HEK293 (cell line): ENCODE measurements at regions not wholly inside any gene's neighbourhood (a gene's known extent, or its start where the extent isn't known, plus 50 kb on each side); places are given as distances from the start of the nearest gene placed in this dataset.

ENCODE experiments used
- CTCF ChIP-seq: fragments of 450-650 bp; formaldehyde crosslinking; IDR thresholded peaks from 2 replicates; pipeline ENCODE4 v1.5.1; 2016; ENCODE audit warnings: missing biosample characterization, missing genetic modification characterization
- KLF7 ChIP-seq: fragments of 450-650 bp; formaldehyde crosslinking; IDR thresholded peaks from 2 replicates; pipeline ENCODE4 v1.5.1; 2016; ENCODE audit warnings: missing biosample characterization, missing genetic modification characterization, borderline replicate concordance
- KLF9 ChIP-seq: fragments of 450-650 bp; formaldehyde crosslinking; IDR thresholded peaks from 2 replicates; pipeline ENCODE4 v1.5.1; 2016; ENCODE audit warnings: missing biosample characterization, missing genetic modification characterization, low read depth
- OSR2 ChIP-seq: fragments of 450-650 bp; formaldehyde crosslinking; IDR thresholded peaks from 2 replicates; pipeline ENCODE4 v1.5.1; 2016; ENCODE audit warnings: missing biosample characterization, missing genetic modification characterization
- ZBTB11 ChIP-seq: fragments of 450-650 bp; formaldehyde crosslinking; conservative IDR thresholded peaks from 2 replicates; pipeline ENCODE4 v1.5.1; 2016; ENCODE audit warnings: low read depth, missing biosample characterization, missing genetic modification characterization
- ZNF16 ChIP-seq: fragments of 450-650 bp; formaldehyde crosslinking; IDR thresholded peaks from 2 replicates; pipeline ENCODE4 v1.5.1; 2016; ENCODE audit warnings: low read depth, missing biosample characterization, missing genetic modification characterization
- ZNF350 ChIP-seq: fragments of 450-650 bp; formaldehyde crosslinking; IDR thresholded peaks from 2 replicates; pipeline ENCODE4 v1.5.0; 2017; ENCODE audit warnings: missing biosample characterization, mild to moderate bottlenecking, missing genetic modification characterization
- ZNF394 ChIP-seq: fragments of 450-650 bp; formaldehyde crosslinking; IDR thresholded peaks from 2 replicates; pipeline ENCODE4 v1.5.1; 2016; ENCODE audit warnings: missing biosample characterization, missing genetic modification characterization, mild to moderate bottlenecking, moderate library complexity, borderline replicate concordance
- ZNF398 ChIP-seq: fragments of 450-650 bp; formaldehyde crosslinking; IDR thresholded peaks from 2 replicates; pipeline ENCODE4 v1.5.1; 2017; ENCODE audit warnings: missing biosample characterization, missing genetic modification characterization
- ZNF404 ChIP-seq: fragments of 450-650 bp; formaldehyde crosslinking; IDR thresholded peaks from 2 replicates; pipeline ENCODE4 v1.5.1; 2017; ENCODE audit warnings: missing biosample characterization, missing genetic modification characterization
- ZNF423 ChIP-seq: fragments of 450-650 bp; formaldehyde crosslinking; IDR thresholded peaks from 2 replicates; pipeline ENCODE4 v1.5.1; 2016; ENCODE audit warnings: missing biosample characterization, missing genetic modification characterization
- ZNF792 ChIP-seq: fragments of 450-650 bp; formaldehyde crosslinking; IDR thresholded peaks from 2 replicates; pipeline ENCODE4 v1.5.1; 2016; ENCODE audit warnings: missing biosample characterization, missing genetic modification characterization
- ZSCAN5A ChIP-seq: fragments of 450-650 bp; formaldehyde crosslinking; IDR thresholded peaks from 2 replicates; pipeline ENCODE4 v1.5.1; 2016; ENCODE audit warnings: missing biosample characterization, missing genetic modification characterization
- ZXDB ChIP-seq: fragments of 450-650 bp; formaldehyde crosslinking; IDR thresholded peaks from 2 replicates; pipeline ENCODE4 v1.5.1; 2016; ENCODE audit warnings: missing biosample characterization, missing genetic modification characterization

- TF ChIP-seq CTCF (tag by site-specific recombination): no peak
- no peak for TF ChIP-seq ZNF423 (tag by site-specific recombination)
- no peak for TF ChIP-seq KLF7
- no peak for TF ChIP-seq ZNF792 (tag by site-specific recombination)
- TF ChIP-seq ZNF394 (tag by site-specific recombination): no peak
- TF ChIP-seq ZBTB11 (tag by site-specific recombination): no peak
- TF ChIP-seq OSR2 (tag by site-specific recombination): no peak
- no peak for TF ChIP-seq ZNF404
- no peak for TF ChIP-seq ZNF398 (tag by site-specific recombination)
- no peak for TF ChIP-seq ZNF350 (tag by site-specific recombination)
- no peak for TF ChIP-seq ZNF16
- no peak for TF ChIP-seq KLF9 (tag by site-specific recombination)
- no peak for TF ChIP-seq ZSCAN5A (tag by site-specific recombination)
- no peak for TF ChIP-seq ZXDB
Measured at GRCh38 chr12:108449478-108449877, 65.6 kb upstream of the FICD start.
